ENCODE measurements at regions not wholly inside any gene's neighbourhood (a gene's known extent, or its start where the extent isn't known, plus 50 kb on each side); places are given as distances from the start of the nearest gene placed in this dataset.

- H3K27ac ChIP-seq (ENCODE audit: extremely low read depth, low read depth, low read length), result no peak overlapping the region
- CTCF ChIA-PET, result interaction anchor here (0.7 to 1.1 kb wide), 7 partner anchors 9 to 1277 kb away, joined by 3 to 5 read pairs (median 3); no protein-coding TSS in a partner anchor
These were observed 493.0 kb downstream of the AGTPBP1 start for GRCh38 chr9:85248514-85249312.

GRCh38 chr9:85246541-85246940 lies 495.2 kb downstream of the AGTPBP1 start:
- H3K9me3 ChIP-seq (ENCODE audit: control insufficient read depth, insufficient read depth, low read depth, low read length), result no peaks in the 10 kb centered on the region
- H3K4me1 ChIP-seq (ENCODE audit: control insufficient read depth, insufficient read depth, low read length), result no peaks in the 10 kb centered on the region
- no peaks in the 10 kb centered on the region for H3K36me3 ChIP-seq (ENCODE audit: control insufficient read depth in 2 of 2, insufficient read depth in 1 of 2, low read length in 2 of 2)
- H3K4me3 ChIP-seq (ENCODE audit: low read depth, low read length), result no peak overlapping the region
- ChIA-PET POLR2A (no interaction called here), CTCF (interaction anchor here (0.6 to 2.8 kb wide), 4 partner anchors 13 to 138 kb away, joined by 3 to 13 read pairs (median 4); no protein-coding TSS in a partner anchor)
- no peak overlapping the region for H3K27ac ChIP-seq (ENCODE audit: extremely low read depth, low read depth, low read length)
- TF ChIP-seq ZNF26 (tag by site-specific recombination; IDR thresholded peaks at IDR 0.05), result no peak
- no peak for TF ChIP-seq ZNF776 (tag by site-specific recombination; IDR thresholded peaks at IDR 0.05; ENCODE audit: borderline replicate concordance)
- TF ChIP-seq KLF10 (tag by site-specific recombination; IDR thresholded peaks at IDR 0.05), result no peak
- no peak for TF ChIP-seq ZNF155 (tag by site-specific recombination; IDR thresholded peaks at IDR 0.05)
- TF ChIP-seq SCRT2 (tag by site-specific recombination; IDR thresholded peaks at IDR 0.05), result no peak
- no peak for TF ChIP-seq ZBTB11 (tag by site-specific recombination; conservative IDR thresholded peaks at IDR 0.05; ENCODE audit: low read depth)

More at GRCh38 chr9:85248514-85249312, 493.0 kb downstream of the AGTPBP1 start:
- Histone ChIP-seq H3K9me3 (ENCODE audit: control insufficient read depth, insufficient read depth, low read depth, low read length) (no peaks in the 10 kb centered on the region), H3K36me3 (ENCODE audit: control insufficient read depth in 2 of 2, insufficient read depth in 1 of 2, low read length in 2 of 2) (no peaks in the 10 kb centered on the region), H3K4me1 (ENCODE audit: control insufficient read depth, insufficient read depth, low read length) (no peaks in the 10 kb centered on the region), H3K4me3 (ENCODE audit: low read depth, low read length) (no peak overlapping the region)
- TF ChIP-seq GLIS1 (tag by site-specific recombination; IDR thresholded peaks at IDR 0.05) (peak; percentile 68), PRDM1 (tag by site-specific recombination; IDR thresholded peaks at IDR 0.05) (peak; percentile 55; the same call in 1 of the 2 replicates), BCL11A (tag by site-specific recombination; IDR thresholded peaks at IDR 0.05; ENCODE audit: low read depth) (0 out of 2 replicates have a peak, but pooled peaks have one; percentile 30), ZNF692 (tag by site-specific recombination; IDR thresholded peaks at IDR 0.05) (0 out of 2 replicates have a peak, but pooled peaks have one; percentile 20), ZNF776 (tag by site-specific recombination; IDR thresholded peaks at IDR 0.05; ENCODE audit: borderline replicate concordance) (no peak), ZBTB7A (tag by site-specific recombination; IDR thresholded peaks at IDR 0.05; ENCODE audit: low read depth) (no peak), OVOL3 (tag by site-specific recombination; IDR thresholded peaks at IDR 0.05) (0 out of 2 replicates have a peak, but pooled peaks have one; percentile 22), PRDM10 (tag by site-specific recombination; IDR thresholded peaks at IDR 0.05) (peak; percentile 29; the same call in 1 of the 2 replicates), ZNF423 (tag by site-specific recombination; IDR thresholded peaks at IDR 0.05) (no peak), ZXDB (tag by site-specific recombination; IDR thresholded peaks at IDR 0.05) (peak; percentile 55), ZFP69B (tag by site-specific recombination; IDR thresholded peaks at IDR 0.05) (0 out of 2 replicates have a peak, but pooled peaks have one; percentile 11), ZNF184 (tag by site-specific recombination; IDR thresholded peaks at IDR 0.05) (0 out of 2 replicates have a peak, but pooled peaks have one; percentile 22), ZNF335 (tag by site-specific recombination; conservative IDR thresholded peaks at IDR 0.05) (peak; percentile 29; the same call in 1 of the 2 replicates), ZNF629 (tag by site-specific recombination; IDR thresholded peaks at IDR 0.05) (peak; percentile 69), ZNF645 (tag by site-specific recombination; IDR thresholded peaks at IDR 0.05) (no peak), ZEB2 (tag by site-specific recombination; IDR thresholded peaks at IDR 0.05) (peak; percentile 48; the same call in 1 of the 2 replicates)
- POLR2A ChIA-PET, result interaction anchor here (0.6 to 0.8 kb wide), 3 partner anchors 11 to 45 kb away, joined by 3 to 5 read pairs (median 3); no protein-coding TSS in a partner anchor
